Astrocyte (in vitro differentiated cells and primary cell): ENCODE measurements at regions not wholly inside any gene's neighbourhood (a gene's known extent, or its start where the extent isn't known, plus 50 kb on each side); places are given as distances from the start of the nearest gene placed in this dataset.

Experiments
- DNase-seq: peaks from one replicate; pipeline ENCODE4 v3.0.0-alpha.2; 2010; ENCODE audit warnings: low read depth
- FAIRE-seq: peaks from 2 replicates; lab custom pipeline; 2011; peaks lifted over from hg19 to GRCh38; lab: Jason Lieb, UNC
- H2AFZ ChIP-seq: 2 replicates; pipeline ENCODE4 v1.6.0; 2012; ENCODE audit warnings: low read depth, low read length, inconsistent platforms
- H3K27ac ChIP-seq: 2 replicates; pipeline ENCODE4 v1.5.1; 2011; ENCODE audit warnings: low read depth, low read length, inconsistent platforms
- H3K27me3 ChIP-seq: 2 replicates; pipeline ENCODE4 v1.6.0; 2011; ENCODE audit warnings: low read length, inconsistent platforms; ENCODE audit not compliant: insufficient read depth
- H3K36me3 ChIP-seq: 2 replicates; pipeline ENCODE4 v1.5.1; 2011; ENCODE audit warnings: low read length, inconsistent platforms; ENCODE audit not compliant: insufficient read depth
- H3K4me1 ChIP-seq: 2 replicates; pipeline ENCODE4 v1.5.1; 2011; ENCODE audit warnings: low read length, inconsistent platforms; ENCODE audit not compliant: insufficient read depth
- H3K4me2 ChIP-seq: 2 replicates; pipeline ENCODE4 v1.6.0; 2012; ENCODE audit warnings: low read length, inconsistent platforms
- H3K4me3 ChIP-seq: 2 replicates; pipeline ENCODE4 v1.5.1; 2011; ENCODE audit warnings: low read depth, mild to moderate bottlenecking, low read length, inconsistent platforms; ENCODE audit not compliant: insufficient read depth
- H3K79me2 ChIP-seq: 2 replicates; pipeline ENCODE4 v1.6.0; 2012; ENCODE audit warnings: mild to moderate bottlenecking, low read length, inconsistent platforms; ENCODE audit not compliant: insufficient read depth
- H3K9ac ChIP-seq: 2 replicates; pipeline ENCODE4 v1.6.0; 2012; ENCODE audit warnings: mild to moderate bottlenecking, low read length, inconsistent platforms
- H3K9me3 ChIP-seq: 2 replicates; pipeline ENCODE4 v1.5.1; 2012; ENCODE audit warnings: low read depth, mild to moderate bottlenecking, low read length, inconsistent platforms; ENCODE audit not compliant: insufficient read depth
- H4K20me1 ChIP-seq: 2 replicates; pipeline ENCODE4 v1.6.0; 2012; ENCODE audit warnings: low read length, inconsistent platforms; ENCODE audit not compliant: insufficient read depth
- H3K27ac Mint-ChIP-seq: one replicate; pipeline ENCODE4 v1.8.0; 2021; ENCODE audit warnings: mild to moderate bottlenecking, mixed read lengths; ENCODE audit not compliant: unreplicated experiment
- H3K27me3 Mint-ChIP-seq: one replicate; pipeline ENCODE4 v1.8.0; 2021; ENCODE audit warnings: low read depth, mixed read lengths; ENCODE audit not compliant: unreplicated experiment
- H3K36me3 Mint-ChIP-seq: one replicate; pipeline ENCODE4 v1.8.0; 2021; ENCODE audit warnings: low read depth, mixed read lengths; ENCODE audit not compliant: unreplicated experiment
- H3K4me1 Mint-ChIP-seq: one replicate; pipeline ENCODE4 v1.8.0; 2021; ENCODE audit warnings: low read depth, mixed read lengths; ENCODE audit not compliant: unreplicated experiment
- H3K4me3 Mint-ChIP-seq: one replicate; pipeline ENCODE4 v1.8.0; 2021; ENCODE audit warnings: mild to moderate bottlenecking, moderate library complexity, mixed read lengths; ENCODE audit not compliant: unreplicated experiment
- H3K9me3 Mint-ChIP-seq: one replicate; pipeline ENCODE4 v1.8.0; 2021; ENCODE audit warnings: mild to moderate bottlenecking, mixed read lengths; ENCODE audit not compliant: unreplicated experiment
- EZH2 ChIP-seq: IDR thresholded peaks from 2 replicates; pipeline ENCODE4 v1.6.1; 2012; ENCODE audit warnings: mild to moderate bottlenecking, low read length, inconsistent platforms; ENCODE audit not compliant: insufficient read depth
- TF ChIP-seq, protein P1 (sequence below): IDR thresholded peaks from 2 replicates; pipeline ENCODE4 v1.5.1; 2011; ENCODE audit warnings: low read depth, mild to moderate bottlenecking, inconsistent platforms, low read length, moderate library complexity; ENCODE audit not compliant: insufficient read depth

GRCh38 chr16:17685447-17685846 is 214.7 kb upstream of the XYLT1 start:
- Histone ChIP-seq H4K20me1 (no peaks in the 10 kb centered on the region), H3K4me3 (no peak overlapping the region), H3K4me2 (no peak overlapping the region), H3K79me2 (no peaks in the 10 kb centered on the region), H3K27me3 (no peaks in the 10 kb centered on the region), H3K9me3 (no peaks in the 10 kb centered on the region), H3K9ac (no peak overlapping the region), H3K4me1 (no peaks in the 10 kb centered on the region), H2AFZ (no peak overlapping the region), H3K27ac (no peak overlapping the region), H3K36me3 (no peaks in the 10 kb centered on the region)
- Mint-ChIP-seq H3K27ac (no peak overlapping the region), H3K4me1 (no peaks in the 10 kb centered on the region), H3K9me3 (peaks cover 3% of the 10 kb centered on the region), H3K36me3 (no peaks in the 10 kb centered on the region), H3K27me3 (peaks cover 2% of the 10 kb centered on the region), H3K4me3 (no peak overlapping the region)
- FAIRE-seq = no peak
- TF ChIP-seq, protein P1, sequence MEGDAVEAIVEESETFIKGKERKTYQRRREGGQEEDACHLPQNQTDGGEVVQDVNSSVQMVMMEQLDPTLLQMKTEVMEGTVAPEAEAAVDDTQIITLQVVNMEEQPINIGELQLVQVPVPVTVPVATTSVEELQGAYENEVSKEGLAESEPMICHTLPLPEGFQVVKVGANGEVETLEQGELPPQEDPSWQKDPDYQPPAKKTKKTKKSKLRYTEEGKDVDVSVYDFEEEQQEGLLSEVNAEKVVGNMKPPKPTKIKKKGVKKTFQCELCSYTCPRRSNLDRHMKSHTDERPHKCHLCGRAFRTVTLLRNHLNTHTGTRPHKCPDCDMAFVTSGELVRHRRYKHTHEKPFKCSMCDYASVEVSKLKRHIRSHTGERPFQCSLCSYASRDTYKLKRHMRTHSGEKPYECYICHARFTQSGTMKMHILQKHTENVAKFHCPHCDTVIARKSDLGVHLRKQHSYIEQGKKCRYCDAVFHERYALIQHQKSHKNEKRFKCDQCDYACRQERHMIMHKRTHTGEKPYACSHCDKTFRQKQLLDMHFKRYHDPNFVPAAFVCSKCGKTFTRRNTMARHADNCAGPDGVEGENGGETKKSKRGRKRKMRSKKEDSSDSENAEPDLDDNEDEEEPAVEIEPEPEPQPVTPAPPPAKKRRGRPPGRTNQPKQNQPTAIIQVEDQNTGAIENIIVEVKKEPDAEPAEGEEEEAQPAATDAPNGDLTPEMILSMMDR = no peak
- TF ChIP-seq EZH2 = no peak
- no peak for DNase-seq

DNA sequence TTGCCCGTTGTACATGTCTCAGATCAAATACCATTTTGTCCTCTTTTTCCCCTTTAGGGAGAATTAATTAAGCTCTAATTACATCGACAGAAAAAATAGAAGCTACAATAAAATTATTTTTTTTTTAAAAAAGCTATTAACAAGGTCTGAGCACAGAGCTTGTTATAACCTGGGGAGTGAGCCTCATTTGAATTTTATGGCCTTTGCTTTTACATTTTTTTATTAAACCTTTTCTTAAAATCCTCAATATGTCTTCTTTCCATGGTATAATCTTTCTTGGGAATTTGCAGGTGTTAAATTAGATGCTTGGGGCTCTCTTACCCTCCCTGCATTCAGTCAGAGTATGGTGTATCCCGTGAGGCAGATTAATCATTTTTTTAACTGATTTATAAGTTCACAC is 212.5 kb upstream of the XYLT1 start:
- no peak overlapping the region for H3K4me2 ChIP-seq
- FAIRE-seq = no peak
- Mint-ChIP-seq H3K9me3 (peaks cover 3% of the 10 kb centered on the region), H3K27ac (no peak overlapping the region), H3K27me3 (no peaks in the 10 kb centered on the region), H3K36me3 (no peaks in the 10 kb centered on the region), H3K4me3 (no peak overlapping the region), H3K4me1 (no peaks in the 10 kb centered on the region)
- no peaks in the 10 kb centered on the region for H3K4me1 ChIP-seq
- no peaks in the 10 kb centered on the region for H3K79me2 ChIP-seq
- H4K20me1 ChIP-seq = no peaks in the 10 kb centered on the region
- H3K4me3 ChIP-seq = no peak overlapping the region
- H3K9ac ChIP-seq = no peak overlapping the region
- H3K27ac ChIP-seq = no peak overlapping the region
- TF ChIP-seq, protein P1 = no peak
- no peak for TF ChIP-seq EZH2
- no peaks in the 10 kb centered on the region for H3K36me3 ChIP-seq
- H2AFZ ChIP-seq = no peak overlapping the region
- DNase-seq = no peak
- no peaks in the 10 kb centered on the region for H3K9me3 ChIP-seq
- no peaks in the 10 kb centered on the region for H3K27me3 ChIP-seq

DNA sequence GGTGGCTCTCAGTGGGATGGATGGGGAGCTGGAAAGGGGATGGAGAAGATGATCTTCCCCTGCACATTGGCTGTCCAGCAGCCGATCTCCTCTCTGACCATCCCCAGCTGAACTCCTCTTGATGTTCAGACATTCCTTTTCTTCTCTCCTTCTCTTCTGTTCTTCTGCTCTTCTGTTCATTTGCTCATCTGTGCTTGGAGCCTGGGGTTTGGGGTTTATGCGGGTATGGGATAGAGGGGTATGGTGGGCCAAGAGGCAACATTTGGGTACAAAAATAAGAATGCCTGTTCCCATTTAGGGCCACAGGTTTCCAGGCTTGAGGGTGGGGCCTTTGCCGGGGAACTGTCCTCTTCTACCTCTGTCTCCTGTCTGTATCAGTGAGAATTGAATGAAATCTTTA is 205.4 kb upstream of the XYLT1 start:
- Histone ChIP-seq H3K36me3 (no peaks in the 10 kb centered on the region), H3K4me1 (no peaks in the 10 kb centered on the region), H3K9ac (no peak overlapping the region), H3K27me3 (no peaks in the 10 kb centered on the region), H4K20me1 (no peaks in the 10 kb centered on the region), H3K79me2 (no peaks in the 10 kb centered on the region), H3K4me3 (no peak overlapping the region), H3K27ac (no peak overlapping the region), H3K9me3 (no peaks in the 10 kb centered on the region), H2AFZ (no peak overlapping the region), H3K4me2 (no peak overlapping the region)
- Mint-ChIP-seq H3K27ac (no peak overlapping the region), H3K4me3 (no peak overlapping the region), H3K4me1 (no peaks in the 10 kb centered on the region), H3K36me3 (no peaks in the 10 kb centered on the region), H3K27me3 (no peaks in the 10 kb centered on the region), H3K9me3 (no peaks in the 10 kb centered on the region)
- TF ChIP-seq, protein P1 = no peak
- DNase-seq (no peak), FAIRE-seq (no peak)
